Fibroblast of skin of scalp (primary cell): ENCODE measurements at regions not wholly inside any gene's neighbourhood (a gene's known extent, or its start where the extent isn't known, plus 50 kb on each side); places are given as distances from the start of the nearest gene placed in this dataset.

Experiments used
- DNase-seq: peaks from one replicate; pipeline ENCODE4 v3.0.0-alpha.2; 2013

DNA sequence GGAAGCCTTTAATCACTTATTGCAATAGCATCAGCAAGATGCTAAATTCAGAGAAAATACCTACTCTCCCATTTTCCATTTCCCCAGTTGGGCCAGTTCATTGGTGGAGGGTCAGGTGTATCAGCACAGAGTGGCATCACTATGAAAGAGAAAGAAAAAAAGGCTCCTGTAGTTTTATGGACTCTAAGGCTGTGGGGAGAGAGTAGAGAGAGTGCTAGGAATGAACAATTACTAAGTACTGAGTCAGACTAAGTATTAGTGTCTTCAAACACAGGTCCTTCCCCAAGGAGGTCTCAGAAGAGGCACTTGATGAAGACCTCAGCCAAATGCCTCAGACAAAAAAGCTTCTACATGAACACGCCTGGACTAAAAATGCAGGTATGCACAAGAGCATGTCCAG lies 1061.9 kb downstream of the FSTL5 start:
- DNase-seq, result no peak

GRCh38 chr4:161097821-161098220 lies 1066.0 kb downstream of the FSTL5 start:
- DNase-seq, result no peak

- DNase-seq, result no peak
Observed at GRCh38 chr4:161061046-161061445, 1102.8 kb downstream of the FSTL5 start.
